Testis (tissue), 2 donors: ENCODE measurements at regions not wholly inside any gene's neighbourhood (a gene's known extent, or its start where the extent isn't known, plus 50 kb on each side); places are given as distances from the start of the nearest gene placed in this dataset.
A peak's percentile ranks its signal among the peaks of the same experiment; 100 is the strongest.

Experiments
- DNase-seq: peaks from one replicate; pipeline ENCODE4 v3.0.0-alpha.2; 2019
- H3K27ac ChIP-seq, 2 donors: fragments of 200-600 bp; sonication (generic); one replicate each; pipeline ENCODE4 v1.5.1; 2019
- H3K27me3 ChIP-seq: fragments of 200-600 bp; sonication (generic); one replicate; pipeline ENCODE4 v1.5.1; 2019
- H3K36me3 ChIP-seq: fragments of 200-600 bp; sonication (generic); one replicate; pipeline ENCODE4 v1.5.1; 2017; ENCODE audit warnings: low read depth; ENCODE audit errors: missing control alignments
- H3K4me1 ChIP-seq: fragments of 200-600 bp; sonication (generic); one replicate; pipeline ENCODE4 v1.5.1; 2019
- H3K4me3 ChIP-seq, 2 donors: fragments of 200-600 bp; sonication (generic); one replicate each; pipeline ENCODE4 v1.5.1; 2017 to 2019
- H3K9me3 ChIP-seq: fragments of 200-600 bp; sonication (generic); one replicate; pipeline ENCODE4 v1.5.1; 2017
- CTCF ChIP-seq, 3 experiments: fragments of 450-650 bp in 2 of 3; fragments of 200-600 bp in 1 of 3; sonication (generic) in 1 of 3; IDR thresholded peaks; one replicate each; pipeline ENCODE4 v1.5.1; 2016 to 2019; ENCODE audit warnings: antibody characterized with exemption in 3 of 3, mild to moderate bottlenecking in 2 of 3, moderate library complexity in 1 of 3
- POLR2A ChIP-seq: fragments of 450-650 bp; IDR thresholded peaks from one replicate; pipeline ENCODE4 v1.6.1; 2017; ENCODE audit warnings: antibody characterized with exemption, mild to moderate bottlenecking, moderate library complexity
- WGBS, 2 donors: methylation state at CpG; one replicate each; pipeline ENCODE4 v1.1.5; 2018; 5-methylcytosine and 5-hydroxymethylcytosine counted together
- intact Hi-C: fragments of 100-400 bp; cut with DNase I; formaldehyde crosslinking; loops from one replicate; pipeline ENCODE4 v1.15.1; 2023; ENCODE audit warnings: low total_unique reads

GRCh38 chr5:25056836-25057235 is 412.1 kb upstream of the CDH10 start:
- TF ChIP-seq POLR2A (no peak), CTCF (IDR thresholded peaks at IDR 0.05) (no peak)
- Histone ChIP-seq H3K4me1 (no peaks in the 10 kb centered on the region), H3K27me3 (no peaks in the 10 kb centered on the region), H3K27ac (no peak overlapping the region), H3K9me3 (no peaks in the 10 kb centered on the region), H3K4me3 (no peak overlapping the region), H3K36me3 (no peaks in the 10 kb centered on the region)
- intact Hi-C loops = no loop called here
- no peak for DNase-seq

GRCh38 chr5:25033658-25034057 is 388.9 kb upstream of the CDH10 start:
- no peak for DNase-seq
- Histone ChIP-seq H3K27me3 (no peaks in the 10 kb centered on the region), H3K4me1 (no peaks in the 10 kb centered on the region), H3K27ac (no peak overlapping the region), H3K36me3 (no peaks in the 10 kb centered on the region), H3K9me3 (no peaks in the 10 kb centered on the region), H3K4me3 (no peak overlapping the region)
- WGBS, 2 donors = 79 to 82% methylated on average over 3 of the region's 3 CpGs
- no peak for TF ChIP-seq POLR2A
- TF ChIP-seq CTCF (IDR thresholded peaks at IDR 0.05) = no peak
- intact Hi-C loops = no loop called here

GRCh38 chr5:25029004-25029403 is 384.2 kb upstream of the CDH10 start:
- H3K4me3 ChIP-seq = no peak overlapping the region
- intact Hi-C loops = no loop called here
- TF ChIP-seq POLR2A (no peak), CTCF (IDR thresholded peaks at IDR 0.05) (no peak)
- peak; percentile 40 for DNase-seq
- H3K9me3 ChIP-seq = no peaks in the 10 kb centered on the region
- no peaks in the 10 kb centered on the region for H3K4me1 ChIP-seq
- no peak overlapping the region for H3K27ac ChIP-seq
- no peaks in the 10 kb centered on the region for H3K27me3 ChIP-seq
- no peaks in the 10 kb centered on the region for H3K36me3 ChIP-seq

- Histone ChIP-seq H3K4me1 (no peaks in the 10 kb centered on the region), H3K9me3 (no peaks in the 10 kb centered on the region), H3K4me3 (no peak overlapping the region), H3K27me3 (no peaks in the 10 kb centered on the region), H3K36me3 (no peaks in the 10 kb centered on the region), H3K27ac (no peak overlapping the region)
- intact Hi-C loops = no loop called here
- no peak for DNase-seq
- TF ChIP-seq POLR2A (no peak), CTCF (IDR thresholded peaks at IDR 0.05) (no peak)
- WGBS, 2 donors = 86 to 90% methylated on average over 1 of the region's 1 CpG
Observed at GRCh38 chr5:25027526-25027925, 382.7 kb upstream of the CDH10 start.

GRCh38 chr5:25027061-25027460 is 382.3 kb upstream of the CDH10 start:
- TF ChIP-seq CTCF (IDR thresholded peaks at IDR 0.05) = no peak
- 75 to 78% methylated on average over 2 of the region's 2 CpGs for WGBS, 2 donors
- intact Hi-C loops = no loop called here

More at GRCh38 chr5:25027061-25027460, 382.3 kb upstream of the CDH10 start:
- Histone ChIP-seq H3K27me3 (no peaks in the 10 kb centered on the region), H3K4me3 (no peak overlapping the region), H3K36me3 (no peaks in the 10 kb centered on the region), H3K9me3 (no peaks in the 10 kb centered on the region), H3K27ac (no peak overlapping the region), H3K4me1 (no peaks in the 10 kb centered on the region)
- no peak for DNase-seq
